ENCODE measurements at regions not wholly inside any gene's neighbourhood (a gene's known extent, or its start where the extent isn't known, plus 50 kb on each side); places are given as distances from the start of the nearest gene placed in this dataset.

DNA sequence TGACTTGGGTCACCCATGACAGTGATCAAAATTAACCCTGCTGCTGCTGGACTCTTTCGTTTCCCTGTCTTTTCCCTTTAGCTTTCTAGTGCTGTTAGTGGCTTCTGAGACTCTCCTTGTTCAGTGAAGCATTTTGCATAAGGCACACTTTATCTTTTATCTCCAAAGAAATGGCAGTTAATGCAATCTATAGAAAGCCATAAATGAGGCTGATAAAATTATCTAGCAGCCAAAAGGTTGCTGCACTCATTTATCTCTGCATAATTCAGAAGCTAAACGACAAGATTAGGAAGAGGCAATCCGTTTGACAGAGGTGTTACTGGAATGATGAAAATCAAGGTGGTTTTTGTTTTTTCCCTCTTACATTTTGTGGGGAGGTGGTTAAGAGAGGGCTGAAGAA, 1109.5 kb upstream of the EEF2KMT start:
- Mint-ChIP-seq H3K27me3 (no peaks in the 10 kb centered on the region), H3K4me1 (no peaks in the 10 kb centered on the region), H3K27ac (no peak overlapping the region), H3K4me3 (no peak overlapping the region), H3K9me3 (no peaks in the 10 kb centered on the region), H3K36me3 (no peaks in the 10 kb centered on the region)

DNA sequence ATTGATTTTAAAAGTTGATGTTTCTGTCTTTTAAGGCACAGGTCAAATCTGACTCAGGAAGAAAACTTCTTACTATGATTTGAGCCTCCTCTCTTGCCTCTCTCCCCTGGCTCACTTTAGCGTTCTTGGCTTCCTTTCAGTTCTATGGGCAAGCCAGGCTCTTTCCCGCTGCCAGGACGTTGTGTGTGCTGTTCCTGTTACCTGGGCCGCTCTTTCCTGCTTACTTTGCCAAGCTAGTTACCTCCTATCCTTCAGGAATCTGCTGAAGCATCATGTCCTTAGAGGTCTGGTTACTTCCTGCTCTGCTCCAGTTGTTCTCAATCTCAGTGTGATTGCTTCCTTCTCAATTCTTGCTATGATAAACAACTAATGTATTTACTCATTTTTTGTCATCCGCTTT, 1108.5 kb upstream of the EEF2KMT start:
- Mint-ChIP-seq H3K9me3 (no peaks in the 10 kb centered on the region), H3K27ac (no peak overlapping the region), H3K4me3 (no peak overlapping the region), H3K27me3 (no peaks in the 10 kb centered on the region), H3K4me1 (no peaks in the 10 kb centered on the region), H3K36me3 (no peaks in the 10 kb centered on the region)

DNA sequence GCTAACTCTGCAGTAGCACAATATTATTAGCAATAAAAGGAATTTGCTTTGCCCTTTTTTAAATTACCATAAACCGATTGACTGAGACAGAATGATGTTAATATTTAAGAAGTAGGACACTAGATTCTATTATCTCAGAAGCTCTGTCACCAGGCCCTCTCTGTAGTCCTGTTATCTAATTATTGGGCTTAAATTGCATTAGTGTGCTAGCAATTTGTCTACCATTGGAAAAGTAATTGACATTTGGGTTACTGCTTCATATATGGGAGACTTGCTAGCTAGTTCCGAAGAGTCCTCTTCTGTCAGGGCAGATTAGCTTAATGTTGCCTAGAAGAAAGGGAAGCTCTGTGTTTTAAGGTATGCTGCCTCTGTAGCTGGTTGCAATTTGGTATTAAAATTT, 1107.3 kb upstream of the EEF2KMT start:
- H3K36me3 Mint-ChIP-seq: no peaks in the 10 kb centered on the region
- no peaks in the 10 kb centered on the region for H3K4me1 Mint-ChIP-seq
- H3K9me3 Mint-ChIP-seq: no peaks in the 10 kb centered on the region
- no peaks in the 10 kb centered on the region for H3K27me3 Mint-ChIP-seq
- no peak overlapping the region for H3K27ac Mint-ChIP-seq
- no peak overlapping the region for H3K4me3 Mint-ChIP-seq

DNA sequence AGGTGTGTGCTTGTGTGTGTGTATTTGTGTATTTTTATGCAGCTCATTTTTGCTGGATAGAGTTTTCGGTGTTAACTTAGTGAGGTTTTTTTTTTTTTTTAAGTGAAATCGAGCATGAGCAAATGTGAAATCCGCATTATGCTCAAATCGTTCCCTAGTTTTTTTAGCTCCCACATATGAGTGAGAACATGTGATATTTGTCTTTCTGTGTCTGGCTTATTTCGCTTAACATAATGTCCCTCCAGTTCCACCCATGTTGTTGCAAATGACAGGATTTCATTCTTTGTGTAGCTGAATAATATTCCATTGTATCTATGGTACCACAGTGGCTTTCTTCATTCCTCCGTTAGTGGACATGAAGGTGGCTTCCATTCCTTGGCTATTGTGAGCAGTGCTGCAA, 1103.3 kb upstream of the EEF2KMT start:
- Mint-ChIP-seq H3K4me3 (no peak overlapping the region), H3K27ac (no peak overlapping the region), H3K27me3 (no peaks in the 10 kb centered on the region), H3K9me3 (peaks cover 9% of the 10 kb centered on the region), H3K36me3 (no peaks in the 10 kb centered on the region), H3K4me1 (no peaks in the 10 kb centered on the region)

DNA sequence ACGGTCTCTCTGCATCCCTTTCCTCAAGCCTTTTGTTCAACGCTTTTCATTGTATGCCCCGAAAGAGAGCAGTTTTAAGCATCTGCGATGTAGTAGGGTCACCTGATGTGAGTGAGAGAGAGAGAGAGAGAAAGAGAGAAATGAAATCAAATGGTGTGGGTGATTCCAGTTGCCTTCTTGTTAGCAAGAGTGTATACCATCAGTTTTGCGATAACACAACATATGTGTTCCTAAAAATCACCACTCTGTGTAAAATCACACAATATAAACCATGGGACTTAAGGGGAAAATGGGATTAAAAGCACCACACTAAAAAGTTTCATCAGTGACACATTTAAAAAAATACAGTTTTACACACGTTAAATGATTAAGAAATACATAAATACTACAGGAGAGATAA, 1102.7 kb upstream of the EEF2KMT start:
- H3K27me3 Mint-ChIP-seq: no peaks in the 10 kb centered on the region
- no peak overlapping the region for H3K27ac Mint-ChIP-seq
- no peaks in the 10 kb centered on the region for H3K4me1 Mint-ChIP-seq
- no peaks in the 10 kb centered on the region for H3K36me3 Mint-ChIP-seq
- H3K4me3 Mint-ChIP-seq: no peak overlapping the region
- H3K9me3 Mint-ChIP-seq: peaks cover 9% of the 10 kb centered on the region

DNA sequence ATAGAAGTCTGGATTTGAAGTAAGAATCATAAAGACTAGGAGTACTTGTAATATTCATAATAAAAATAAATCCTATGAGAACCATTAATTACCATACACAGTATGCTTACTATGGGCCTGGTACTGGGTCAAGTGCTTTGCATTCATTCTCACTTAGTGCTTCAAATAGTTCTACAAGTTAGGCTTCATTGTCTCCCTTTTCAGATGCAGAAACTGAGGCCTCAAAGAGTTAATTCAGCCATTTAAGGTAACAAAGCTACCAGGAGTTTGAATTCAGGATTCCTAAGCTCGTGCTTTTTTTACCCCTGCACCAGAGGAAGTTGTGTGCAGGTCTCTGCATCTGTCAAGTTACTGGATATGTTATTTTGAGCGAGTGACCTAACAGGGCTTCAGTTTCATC, 1098.4 kb upstream of the EEF2KMT start:
- no peaks in the 10 kb centered on the region for H3K27me3 Mint-ChIP-seq
- peaks cover 9% of the 10 kb centered on the region for H3K9me3 Mint-ChIP-seq
- no peak overlapping the region for H3K27ac Mint-ChIP-seq
- H3K36me3 Mint-ChIP-seq: no peaks in the 10 kb centered on the region
- H3K4me3 Mint-ChIP-seq: no peak overlapping the region
- H3K4me1 Mint-ChIP-seq: no peaks in the 10 kb centered on the region

DNA sequence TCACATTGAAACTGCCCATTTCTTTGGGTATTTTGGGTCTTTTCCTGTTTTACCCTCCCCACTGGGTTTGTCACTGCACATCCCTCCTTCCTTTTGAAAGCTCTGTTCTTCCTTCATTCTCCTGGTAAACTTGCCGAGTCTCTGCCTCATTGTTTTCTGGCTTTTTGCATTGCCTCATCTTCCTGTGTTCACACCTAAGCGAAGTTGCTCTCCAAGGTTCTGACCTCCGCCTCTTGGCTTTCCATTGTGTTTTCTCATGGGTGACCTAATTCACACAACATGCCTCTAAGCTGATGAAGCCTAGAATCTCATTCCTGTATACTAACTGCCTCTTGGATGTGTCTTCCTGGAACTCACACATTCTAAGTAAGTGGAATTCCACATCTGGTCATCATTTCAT, 1096.1 kb upstream of the EEF2KMT start:
- Mint-ChIP-seq H3K27ac (no peak overlapping the region), H3K9me3 (peaks cover 9% of the 10 kb centered on the region), H3K4me3 (no peak overlapping the region), H3K4me1 (no peaks in the 10 kb centered on the region), H3K36me3 (no peaks in the 10 kb centered on the region), H3K27me3 (no peaks in the 10 kb centered on the region)

DNA sequence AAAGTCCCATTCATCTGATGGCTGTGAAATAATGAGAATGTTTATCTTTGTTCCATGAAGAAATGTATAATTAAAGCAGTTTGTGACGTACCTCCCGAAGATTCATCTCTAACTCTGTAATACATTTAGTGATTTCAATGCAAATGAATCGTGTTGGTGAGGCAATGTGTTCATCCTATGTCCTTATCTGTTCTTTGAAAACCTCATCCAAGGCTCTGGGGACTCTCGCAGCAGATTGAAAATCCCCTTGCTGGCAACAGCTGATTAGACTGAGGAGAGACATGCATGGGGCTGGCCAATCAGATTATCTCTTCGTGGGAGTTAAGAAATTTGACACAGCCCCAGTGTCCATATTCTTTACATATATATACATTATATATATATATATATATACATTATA, 1095.4 kb upstream of the EEF2KMT start:
- Mint-ChIP-seq H3K4me3 (no peak overlapping the region), H3K27ac (no peak overlapping the region), H3K9me3 (peaks cover 9% of the 10 kb centered on the region)

DNA sequence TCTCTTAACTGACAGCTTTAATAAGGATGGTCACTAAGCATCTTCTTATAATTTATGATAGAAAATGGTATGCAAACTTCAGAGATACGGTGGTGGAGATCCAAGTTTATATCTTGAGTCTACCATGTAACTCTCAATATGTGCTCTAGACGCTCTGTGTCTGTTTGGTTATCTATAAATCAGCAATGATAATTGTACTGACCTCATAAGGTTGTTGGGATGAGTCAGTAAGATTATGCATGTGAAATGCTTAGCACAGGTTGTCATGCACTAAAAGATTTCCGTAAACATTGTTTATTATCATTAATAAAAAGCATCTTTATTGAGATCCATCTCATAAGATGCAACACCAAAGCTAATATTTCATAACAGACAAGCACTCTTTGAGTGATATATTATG, 1094.9 kb upstream of the EEF2KMT start:
- Mint-ChIP-seq H3K4me3 (no peak overlapping the region), H3K4me1 (no peaks in the 10 kb centered on the region), H3K27ac (no peak overlapping the region), H3K27me3 (no peaks in the 10 kb centered on the region), H3K9me3 (peaks cover 9% of the 10 kb centered on the region), H3K36me3 (no peaks in the 10 kb centered on the region)

More for the DNA sequence above, 1095.4 kb upstream of the EEF2KMT start:
- Mint-ChIP-seq H3K36me3 (no peaks in the 10 kb centered on the region), H3K4me1 (no peaks in the 10 kb centered on the region), H3K27me3 (no peaks in the 10 kb centered on the region)

DNA sequence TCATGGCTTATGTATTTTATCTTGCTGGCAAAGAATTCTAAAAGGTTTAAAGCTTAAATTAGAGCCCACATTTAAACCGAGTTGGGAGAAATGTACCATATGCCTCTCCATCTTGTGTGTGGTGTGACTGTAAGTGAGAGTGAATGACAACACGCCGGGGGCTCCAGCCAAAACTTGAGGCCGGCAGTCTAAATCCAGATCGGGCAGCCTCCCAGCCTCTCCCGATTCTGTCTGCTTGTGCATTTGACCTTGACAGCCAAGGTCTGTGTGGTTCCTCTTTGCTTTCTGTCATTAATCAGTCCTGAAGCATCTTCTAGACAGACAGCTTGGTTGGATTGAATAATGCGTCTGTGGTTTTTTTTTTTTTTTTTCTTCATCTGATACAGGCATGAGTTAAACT, 1093.2 kb upstream of the EEF2KMT start:
- Mint-ChIP-seq H3K4me3 (no peak overlapping the region), H3K27me3 (no peaks in the 10 kb centered on the region), H3K27ac (no peak overlapping the region), H3K9me3 (no peaks in the 10 kb centered on the region), H3K36me3 (no peaks in the 10 kb centered on the region), H3K4me1 (no peaks in the 10 kb centered on the region)

DNA sequence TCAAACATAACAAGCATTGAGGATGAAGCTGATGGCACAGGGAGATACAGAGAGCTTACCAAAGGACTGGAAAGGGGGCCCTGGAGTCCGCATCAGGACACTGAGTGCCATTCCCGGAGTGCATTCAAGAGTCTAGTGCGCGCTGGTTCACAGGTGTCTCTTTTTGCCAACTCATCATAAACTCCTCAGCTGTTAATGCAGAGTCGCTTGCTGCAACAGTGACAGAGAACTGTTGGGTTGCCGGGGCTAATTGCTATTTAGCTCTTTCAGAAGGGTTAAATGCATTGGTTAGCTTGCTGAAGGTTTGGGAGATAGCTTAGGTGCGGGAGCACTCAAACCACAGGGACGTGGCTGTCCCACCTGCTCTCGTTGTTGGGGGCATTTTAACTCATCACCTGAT, 1091.6 kb upstream of the EEF2KMT start:
- Mint-ChIP-seq H3K36me3 (no peaks in the 10 kb centered on the region), H3K27me3 (no peaks in the 10 kb centered on the region), H3K9me3 (no peaks in the 10 kb centered on the region), H3K4me3 (no peak overlapping the region), H3K4me1 (no peaks in the 10 kb centered on the region), H3K27ac (no peak overlapping the region)

DNA sequence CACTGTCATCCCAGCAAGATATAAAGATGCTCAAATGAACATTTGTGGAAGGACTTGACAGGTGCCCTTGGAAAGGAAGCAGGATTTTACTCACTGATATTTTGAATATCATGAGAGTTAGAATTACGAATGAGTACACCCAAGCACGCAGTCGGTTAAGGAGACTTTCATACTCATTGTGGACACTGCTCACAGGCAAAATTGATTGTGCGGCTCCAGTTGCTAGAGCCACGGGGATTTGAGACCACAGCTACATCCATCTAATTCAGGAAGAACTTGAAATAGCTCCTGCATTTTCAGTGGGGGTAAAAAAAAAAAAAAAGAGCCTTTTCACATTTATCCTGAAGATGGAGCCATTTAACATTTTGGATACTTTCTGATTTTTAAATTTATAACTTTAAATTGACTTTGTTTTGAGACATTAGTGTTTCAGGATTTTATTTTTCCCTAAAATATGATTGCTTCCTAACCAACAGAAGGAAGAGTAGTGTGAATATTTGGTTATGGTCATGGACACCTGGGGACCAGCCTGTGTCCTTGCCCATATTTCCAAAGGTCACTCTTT, 1080.1 kb upstream of the EEF2KMT start:
- Mint-ChIP-seq H3K4me3 (no peak overlapping the region), H3K9me3 (peaks cover 6% of the 10 kb centered on the region), H3K36me3 (no peaks in the 10 kb centered on the region), H3K27ac (no peak overlapping the region), H3K27me3 (no peaks in the 10 kb centered on the region), H3K4me1 (no peaks in the 10 kb centered on the region)

DNA sequence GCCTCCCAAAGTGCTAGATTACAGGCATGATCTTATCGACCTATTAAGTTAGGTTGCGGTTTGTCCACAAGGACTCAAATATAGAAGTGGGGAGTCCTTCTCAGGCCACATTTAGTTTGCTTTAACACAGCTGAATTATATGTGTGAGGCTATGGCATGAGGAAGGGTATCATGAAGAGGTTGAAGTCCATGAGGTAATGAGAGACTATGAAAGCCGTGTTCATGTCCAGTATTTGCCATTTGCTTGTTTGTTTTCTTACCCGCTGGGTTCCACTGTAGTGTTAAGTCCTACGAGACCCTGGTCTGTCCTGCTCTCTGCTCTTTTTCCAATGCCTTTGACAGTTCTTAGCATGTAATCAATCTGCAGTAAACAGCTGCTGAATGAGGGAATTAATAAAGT, 1072.4 kb upstream of the EEF2KMT start:
- H3K4me1 Mint-ChIP-seq: no peaks in the 10 kb centered on the region
- H3K36me3 Mint-ChIP-seq: no peaks in the 10 kb centered on the region
- no peaks in the 10 kb centered on the region for H3K27me3 Mint-ChIP-seq
- H3K4me3 Mint-ChIP-seq: no peak overlapping the region
- peaks cover 9% of the 10 kb centered on the region for H3K9me3 Mint-ChIP-seq
- H3K27ac Mint-ChIP-seq: no peak overlapping the region

DNA sequence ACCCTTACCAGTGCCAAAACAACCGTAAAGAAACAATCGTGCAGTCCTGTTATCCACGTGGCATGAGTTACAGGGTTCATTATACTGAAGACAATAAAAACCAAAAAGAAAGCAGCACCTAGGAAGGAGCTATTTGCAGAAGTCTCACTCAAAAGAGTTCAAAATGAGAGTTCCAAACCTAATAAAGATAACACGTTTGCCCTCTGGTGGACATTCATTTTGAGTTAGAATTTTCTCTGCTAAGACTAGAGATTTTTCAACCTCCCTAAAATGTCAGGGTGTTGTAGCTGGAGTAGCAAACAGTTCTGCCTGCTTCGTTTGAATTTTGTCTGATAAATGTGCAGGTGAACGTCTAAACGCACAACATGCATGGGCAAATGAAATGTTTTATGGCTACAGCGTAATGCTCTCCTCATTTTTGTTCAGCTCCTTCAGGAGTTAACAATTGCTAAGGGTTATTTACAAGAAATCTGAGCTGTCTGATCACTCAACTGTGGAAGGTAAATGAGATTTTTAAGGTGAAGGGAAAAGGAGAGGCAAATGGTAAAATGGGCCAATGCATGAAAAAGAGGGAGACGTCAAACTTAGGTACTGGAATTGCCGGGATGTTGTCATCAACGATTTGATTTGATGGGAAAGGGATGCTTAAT, 1067.9 kb upstream of the EEF2KMT start:
- H3K36me3 Mint-ChIP-seq: no peaks in the 10 kb centered on the region
- H3K4me1 Mint-ChIP-seq: no peaks in the 10 kb centered on the region
- H3K27me3 Mint-ChIP-seq: no peaks in the 10 kb centered on the region
- no peak overlapping the region for H3K27ac Mint-ChIP-seq
- H3K9me3 Mint-ChIP-seq: no peaks in the 10 kb centered on the region
- H3K4me3 Mint-ChIP-seq: no peak overlapping the region

DNA sequence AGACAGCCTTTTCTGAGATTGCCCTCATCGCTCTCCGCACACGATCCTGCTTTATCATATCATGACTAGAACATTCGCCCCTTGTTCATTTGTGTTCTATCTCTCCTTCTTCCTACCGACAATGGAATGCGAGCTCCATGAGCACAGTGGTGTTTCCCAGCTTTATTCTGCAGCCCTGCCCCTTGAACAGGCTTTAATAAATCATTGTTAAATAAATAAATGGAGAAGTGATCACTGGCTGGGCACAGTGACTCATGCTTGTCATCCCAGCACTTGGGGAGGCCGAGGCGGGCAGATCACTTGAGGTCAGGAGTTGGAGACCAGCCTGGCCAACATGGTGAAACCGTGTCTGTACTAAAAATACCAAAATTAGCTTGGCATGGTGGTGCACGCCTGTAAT, 1063.3 kb upstream of the EEF2KMT start:
- H3K4me1 Mint-ChIP-seq: no peaks in the 10 kb centered on the region
- H3K4me3 Mint-ChIP-seq: no peak overlapping the region
- H3K9me3 Mint-ChIP-seq: peaks cover 4% of the 10 kb centered on the region
- no peak overlapping the region for H3K27ac Mint-ChIP-seq
- no peaks in the 10 kb centered on the region for H3K27me3 Mint-ChIP-seq
- no peaks in the 10 kb centered on the region for H3K36me3 Mint-ChIP-seq

DNA sequence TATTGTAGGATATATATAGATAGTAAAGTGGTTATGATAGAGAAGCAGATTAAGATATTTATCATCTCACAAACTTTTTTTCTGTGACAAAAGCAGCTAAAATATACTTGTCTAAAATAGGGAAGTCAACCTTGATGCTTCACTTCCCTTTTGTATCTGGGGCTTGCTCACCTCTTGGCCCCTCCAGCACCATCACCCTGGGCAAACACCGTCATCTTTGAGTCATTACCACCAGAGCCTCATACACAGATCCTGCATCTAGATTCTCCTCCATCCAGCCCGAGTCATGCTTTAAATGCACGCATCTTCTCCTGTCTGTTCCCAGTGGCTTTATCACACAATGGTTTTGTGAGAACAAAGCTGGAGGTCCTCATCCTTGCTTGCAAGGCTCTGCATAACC, 1062.7 kb upstream of the EEF2KMT start:
- Mint-ChIP-seq H3K27me3 (no peaks in the 10 kb centered on the region), H3K4me1 (no peaks in the 10 kb centered on the region), H3K36me3 (no peaks in the 10 kb centered on the region), H3K9me3 (peaks cover 4% of the 10 kb centered on the region), H3K4me3 (no peak overlapping the region), H3K27ac (no peak overlapping the region)

DNA sequence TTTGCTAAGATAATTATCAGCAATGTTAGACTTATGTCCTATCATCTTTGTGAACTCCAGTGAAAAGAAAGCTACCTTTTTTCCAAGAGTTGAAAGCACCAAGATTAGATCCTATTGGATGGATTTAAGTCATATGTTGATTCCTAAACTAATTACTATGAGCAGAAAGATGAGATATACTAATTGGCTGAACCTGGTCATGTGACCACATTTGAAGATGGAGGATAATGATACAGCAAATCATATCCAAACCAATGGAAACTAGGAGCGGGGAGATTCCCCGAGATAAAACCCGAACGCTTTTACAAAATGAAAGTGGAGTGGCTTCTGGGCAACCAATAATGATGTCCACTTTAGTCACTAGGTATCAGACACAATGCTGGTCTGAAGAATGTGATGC, 1060.2 kb upstream of the EEF2KMT start:
- Mint-ChIP-seq H3K9me3 (peaks cover 4% of the 10 kb centered on the region), H3K4me1 (no peaks in the 10 kb centered on the region), H3K27ac (no peak overlapping the region), H3K36me3 (no peaks in the 10 kb centered on the region), H3K27me3 (no peaks in the 10 kb centered on the region), H3K4me3 (no peak overlapping the region)

All from activated naive CD4-positive, alpha-beta T cell treated with anti-CD3 and anti-CD28 coated beads, Interleukin-2, amount 50 U/mL, for 24 hours (primary cell).